CD4-positive, alpha-beta T cell treated with Interleukin-4 for 4 hours (primary cell): ENCODE measurements at regions not wholly inside any gene's neighbourhood (a gene's known extent, or its start where the extent isn't known, plus 50 kb on each side); places are given as distances from the start of the nearest gene placed in this dataset.

Experiments
- DNase-seq: peaks from one replicate; pipeline ENCODE4 v3.0.0-alpha.2; 2020

DNA sequence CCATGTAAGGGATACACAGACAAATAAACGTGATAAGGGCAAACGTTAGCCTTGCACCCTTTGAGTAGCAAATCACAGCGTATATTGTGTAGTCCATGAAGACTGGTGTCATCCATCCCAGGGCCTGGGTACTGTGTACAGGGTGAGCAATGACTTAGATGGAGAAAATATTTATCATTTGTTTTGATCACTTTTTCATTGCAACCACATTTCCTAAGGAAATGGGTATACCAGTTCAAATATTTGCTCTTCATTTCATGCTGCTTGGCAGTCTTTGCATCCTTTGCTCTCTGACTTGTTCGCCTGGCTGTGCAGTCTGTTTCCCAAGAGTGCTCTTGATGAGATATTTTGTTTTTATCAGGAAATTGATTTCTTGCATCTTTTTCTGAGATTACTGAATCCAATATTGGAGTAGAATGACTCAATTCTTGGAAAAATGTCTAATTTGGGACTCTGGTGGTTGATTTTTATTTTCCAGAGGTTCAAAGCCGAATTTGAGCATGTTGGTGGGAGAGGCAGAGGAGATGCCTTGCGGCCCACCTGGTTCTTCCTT is 424.6 kb upstream of the SEMA6D start:
- DNase-seq: no peak

DNA sequence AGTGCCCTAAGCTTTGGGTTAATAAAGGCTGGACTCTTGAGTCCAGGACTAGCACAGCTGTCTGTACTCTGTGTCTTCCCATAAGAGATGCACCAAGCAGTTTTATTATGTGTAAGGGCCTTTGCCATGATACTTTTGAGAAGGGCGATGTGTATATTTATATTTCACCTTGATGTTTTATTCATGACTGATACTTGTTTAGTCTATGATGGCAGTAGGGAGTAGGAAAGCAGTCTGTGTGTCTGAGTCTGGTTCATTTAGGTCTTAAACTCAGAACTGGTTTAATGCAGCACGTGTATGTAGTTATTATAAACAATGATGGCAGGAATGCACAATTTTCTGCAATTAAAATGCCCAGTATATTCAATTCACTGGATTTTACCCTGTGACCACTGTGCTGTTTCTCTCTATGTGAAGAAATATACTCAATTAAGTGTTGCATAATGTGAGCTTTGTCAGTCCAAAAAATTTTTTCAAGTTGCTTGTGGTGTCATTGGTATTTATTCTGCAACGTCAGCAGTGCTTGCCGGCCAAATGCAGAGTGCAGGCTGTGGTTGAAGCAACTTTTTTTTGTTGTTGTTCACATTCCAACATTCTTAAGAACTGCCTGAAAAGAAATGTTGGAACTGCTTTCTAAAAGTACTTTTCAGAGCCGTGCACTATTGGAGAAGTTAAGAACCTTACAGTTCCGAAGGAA is 423.7 kb upstream of the SEMA6D start:
- no peak for DNase-seq

DNA sequence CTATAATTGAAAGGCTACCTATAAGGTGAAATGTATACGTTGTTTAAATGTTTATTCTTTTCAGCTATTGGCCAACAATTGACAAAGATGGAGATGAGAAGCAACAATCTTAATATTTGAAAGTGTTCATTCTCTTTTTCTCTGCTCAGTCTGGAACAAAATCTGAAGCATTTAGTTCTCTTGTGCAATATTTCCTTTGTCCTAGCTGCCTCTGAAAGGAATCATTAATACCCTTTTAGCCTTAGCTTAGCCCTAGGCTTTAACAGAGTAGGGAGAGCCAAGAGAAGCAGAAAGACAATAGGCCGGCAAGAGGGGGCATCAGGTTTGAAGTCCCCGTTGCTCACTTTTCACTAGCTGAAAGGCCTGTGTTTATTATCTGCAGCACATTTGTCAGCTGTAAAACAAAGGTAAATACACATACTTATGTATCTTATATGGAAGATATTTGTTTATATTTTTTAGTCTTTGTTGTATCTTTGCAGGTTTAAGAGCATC is 422.5 kb upstream of the SEMA6D start:
- DNase-seq: no peak

DNA sequence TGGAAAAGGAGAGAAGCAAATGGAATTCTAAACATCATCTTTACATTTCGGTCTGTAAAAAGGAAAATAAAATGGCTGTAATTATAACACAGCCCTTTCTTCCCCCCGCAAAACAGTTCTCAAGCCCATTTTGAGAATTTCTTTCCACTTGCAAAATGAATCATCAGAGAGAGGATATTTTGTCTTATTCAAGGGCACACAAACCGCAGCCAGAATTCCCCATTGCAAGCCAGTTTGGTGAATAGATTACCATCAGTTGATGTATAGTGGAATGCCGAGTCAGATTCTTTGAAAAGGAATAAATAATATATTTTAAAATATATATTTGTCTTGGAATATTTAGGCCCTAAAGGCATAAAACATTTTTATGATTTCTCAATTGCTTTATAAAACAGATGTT is 420.4 kb upstream of the SEMA6D start:
- no peak for DNase-seq

DNA sequence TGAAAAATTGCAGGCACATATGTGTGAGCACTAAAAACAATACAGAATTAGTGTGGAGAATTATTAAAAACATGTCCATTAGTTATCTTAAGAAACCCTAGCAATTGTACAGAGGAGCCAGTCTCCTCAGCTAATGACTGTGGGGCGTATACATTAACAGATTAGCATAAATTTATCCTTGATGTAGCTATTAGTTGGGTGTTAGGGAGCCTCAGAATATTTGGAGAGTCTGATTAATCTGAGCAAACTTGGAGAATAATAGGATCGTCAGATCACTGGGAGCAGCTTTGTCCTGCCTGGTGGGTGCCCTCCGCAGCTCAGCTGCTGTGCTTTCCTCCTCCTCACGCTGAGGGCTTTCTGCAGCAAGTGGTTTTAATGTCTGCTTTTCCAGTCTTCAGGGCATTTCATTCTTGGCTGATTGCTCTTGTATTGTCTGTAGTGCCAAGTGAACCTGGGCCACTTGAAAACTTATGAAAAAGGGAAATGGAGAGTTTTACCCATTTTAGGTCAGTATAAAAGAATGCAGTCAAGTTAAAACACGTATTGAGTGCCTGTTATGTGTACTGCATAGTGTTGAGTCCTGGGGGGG is 417.4 kb upstream of the SEMA6D start:
- no peak for DNase-seq

DNA sequence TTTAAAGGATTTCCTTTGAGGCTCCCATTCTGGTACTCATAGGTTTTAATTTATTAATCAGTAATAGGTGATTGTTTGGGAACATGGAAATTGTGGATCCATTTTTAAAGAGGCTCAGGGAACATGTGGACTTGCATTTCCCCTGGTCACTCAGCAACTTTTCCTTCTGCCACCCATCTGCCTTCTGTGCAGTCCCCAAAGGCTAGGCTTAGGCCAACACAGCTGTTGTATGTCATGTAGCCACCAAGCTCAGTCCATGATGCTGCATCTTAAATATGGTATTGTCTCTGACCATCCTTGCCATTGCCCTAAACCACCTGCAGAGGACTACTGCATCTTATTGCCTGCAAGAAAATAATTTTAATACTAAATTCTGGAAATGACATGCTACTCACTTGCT is 416.7 kb upstream of the SEMA6D start:
- DNase-seq: no peak

DNA sequence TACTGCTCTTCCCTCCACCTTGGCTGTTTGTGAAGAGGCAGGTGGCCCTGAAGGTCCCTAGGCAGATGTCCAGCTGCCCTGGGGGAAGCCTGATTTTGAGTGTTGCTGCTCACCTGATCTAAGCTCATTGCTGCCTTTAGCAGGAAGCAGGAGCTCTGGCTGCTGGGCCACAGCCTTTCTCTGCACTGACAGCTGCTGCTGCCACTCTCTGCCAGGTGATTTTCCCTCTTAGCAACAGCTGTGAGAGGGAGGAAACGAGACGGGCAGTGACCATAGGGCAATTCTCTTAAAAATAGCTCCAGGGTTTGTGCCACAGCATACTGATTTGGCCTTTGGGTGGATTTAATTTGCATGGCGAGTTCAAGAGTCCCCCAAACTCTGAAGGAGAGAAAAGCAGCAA is 415.8 kb upstream of the SEMA6D start:
- DNase-seq: no peak

DNA sequence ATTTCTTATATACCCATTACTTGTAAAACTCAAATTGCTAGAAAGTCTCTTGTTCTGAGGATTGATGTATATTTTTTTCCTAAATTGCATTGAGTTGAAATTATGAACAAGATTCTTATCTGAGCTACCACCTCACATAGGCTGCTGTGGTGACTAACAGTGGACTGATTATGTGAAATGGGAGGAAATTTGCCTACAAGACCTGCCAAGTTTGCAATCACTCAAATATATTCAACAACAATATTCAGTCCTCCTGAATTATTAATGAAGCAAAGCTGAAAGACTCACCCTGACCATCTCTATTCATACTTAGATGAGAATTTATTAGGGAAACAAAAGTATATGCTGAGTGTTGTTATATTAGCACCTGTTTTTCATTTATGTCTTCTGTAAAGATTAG is 412.6 kb upstream of the SEMA6D start:
- DNase-seq: no peak

DNA sequence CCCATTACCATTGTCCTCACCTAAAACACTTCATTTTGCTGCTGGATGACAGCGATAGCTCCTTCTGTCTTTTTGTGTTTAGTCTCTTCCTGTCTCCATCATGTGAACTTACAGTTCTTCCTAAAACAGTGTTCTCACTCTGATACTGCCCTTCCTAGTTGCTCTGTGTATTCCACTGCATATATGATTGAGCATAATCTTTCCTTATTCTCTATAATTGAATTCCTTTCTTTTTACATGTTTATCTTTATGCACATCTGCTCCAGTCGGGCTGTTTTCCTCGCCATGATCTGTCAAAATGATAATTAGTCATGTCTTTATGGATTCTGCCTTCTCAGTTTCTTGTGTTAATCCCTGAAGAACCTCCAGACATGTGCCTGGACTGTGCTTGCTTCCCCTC is 405.1 kb upstream of the SEMA6D start:
- no peak for DNase-seq

DNA sequence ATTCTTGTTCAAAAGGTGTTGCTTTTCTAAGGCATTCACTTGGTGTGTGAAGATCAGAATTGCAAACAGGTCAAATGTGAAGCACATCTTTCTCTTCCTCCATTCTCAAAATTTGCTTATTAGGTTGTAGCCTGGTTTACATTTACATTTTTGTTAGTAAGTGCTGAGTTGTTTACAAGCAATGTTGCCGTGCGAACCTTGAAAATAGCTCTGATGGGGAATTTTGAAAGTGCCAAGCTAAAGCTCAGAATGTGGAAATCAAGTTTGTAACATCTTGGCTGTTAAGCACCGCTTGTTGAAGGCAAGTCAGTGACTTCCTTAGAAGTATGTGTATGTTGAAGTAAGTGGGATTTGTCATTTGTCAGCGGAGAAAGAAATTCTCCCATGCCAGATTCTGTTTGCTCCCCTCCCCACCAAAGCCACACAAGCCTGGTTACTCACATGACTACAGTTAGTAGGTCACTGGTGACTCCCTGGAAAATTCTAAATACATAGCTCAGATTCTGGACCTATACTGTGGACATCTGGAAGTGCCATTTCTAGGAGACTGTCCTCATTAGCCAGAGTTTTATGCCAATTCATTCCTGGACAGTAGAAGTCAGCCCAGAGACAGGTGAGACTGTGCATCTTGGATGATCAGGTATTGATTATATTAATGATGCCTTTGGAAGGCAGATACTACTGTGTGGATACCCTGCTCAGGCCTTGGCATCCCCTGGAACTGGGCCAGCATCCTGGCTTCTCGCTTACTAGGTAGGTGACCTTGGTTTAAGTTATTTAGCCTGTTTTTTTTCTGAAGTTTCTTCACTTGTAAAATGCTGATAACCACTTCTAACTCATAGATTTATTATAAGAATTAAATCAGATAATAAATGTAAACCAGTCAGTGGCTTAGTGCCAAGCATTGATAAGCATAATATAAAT is 390.6 kb upstream of the SEMA6D start:
- no peak for DNase-seq

DNA sequence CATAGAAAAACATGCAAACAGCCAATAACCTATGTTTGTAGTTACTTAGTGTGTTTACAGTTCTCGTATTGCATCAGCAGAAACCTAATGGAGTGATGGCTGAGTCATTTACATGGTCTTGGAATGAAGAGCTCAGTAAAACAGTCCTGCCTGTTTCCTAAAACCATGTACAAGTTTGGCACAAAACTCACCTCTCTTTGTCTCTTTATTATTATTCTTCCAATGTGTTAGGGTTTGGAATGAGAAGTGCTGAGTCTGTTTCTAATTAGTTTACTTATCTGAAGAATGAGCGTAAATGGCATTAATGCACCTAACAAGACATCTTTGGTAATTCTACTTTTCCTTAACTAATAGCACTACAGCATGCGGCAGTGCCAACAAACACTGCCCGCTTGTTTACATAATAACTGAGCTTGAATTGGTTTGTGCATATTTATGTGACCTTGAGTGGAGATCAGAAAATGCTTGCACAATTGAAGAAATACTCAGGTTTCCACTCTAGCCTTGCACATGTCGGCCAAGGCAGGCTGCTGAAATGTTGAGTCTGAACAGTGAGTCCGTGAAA is 385.4 kb upstream of the SEMA6D start:
- DNase-seq: no peak

DNA sequence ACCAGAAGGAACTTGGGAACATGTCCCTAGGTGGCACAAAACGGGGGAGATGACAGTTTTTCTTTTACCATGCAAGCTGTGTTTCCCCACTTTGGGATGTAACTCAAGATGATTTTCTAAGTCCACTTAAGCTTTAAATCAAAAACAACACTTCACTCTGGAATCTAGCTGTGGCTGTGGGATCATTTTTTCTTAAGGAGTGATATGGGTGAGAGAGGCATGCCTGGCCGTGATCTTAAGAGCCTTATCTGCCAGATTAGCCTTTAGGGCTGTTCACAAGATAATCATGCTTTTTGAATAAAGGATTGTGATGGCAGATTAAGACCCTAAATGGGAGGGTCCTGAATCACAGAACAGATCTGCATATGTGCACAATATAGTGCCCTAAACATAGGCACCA is 384.8 kb upstream of the SEMA6D start:
- no peak for DNase-seq

DNA sequence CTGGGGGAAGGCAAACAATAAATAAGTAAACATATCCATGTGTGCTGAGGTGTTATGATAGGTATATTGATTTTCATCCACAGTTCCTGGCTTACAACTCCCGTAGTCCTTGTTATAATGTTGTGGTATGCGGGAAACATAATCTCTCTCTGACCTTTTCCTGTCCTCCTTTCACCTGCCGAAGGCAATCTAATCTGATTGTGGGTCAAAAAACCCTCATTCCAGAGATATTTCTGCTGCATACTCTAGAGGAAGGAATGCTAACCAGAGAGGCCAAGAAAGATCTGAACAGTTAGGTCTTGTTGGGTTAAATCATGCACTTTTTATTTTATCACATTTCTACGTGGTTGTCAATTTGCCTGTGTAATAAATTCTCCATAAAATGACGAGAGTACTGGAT is 383.6 kb upstream of the SEMA6D start:
- no peak for DNase-seq

DNA sequence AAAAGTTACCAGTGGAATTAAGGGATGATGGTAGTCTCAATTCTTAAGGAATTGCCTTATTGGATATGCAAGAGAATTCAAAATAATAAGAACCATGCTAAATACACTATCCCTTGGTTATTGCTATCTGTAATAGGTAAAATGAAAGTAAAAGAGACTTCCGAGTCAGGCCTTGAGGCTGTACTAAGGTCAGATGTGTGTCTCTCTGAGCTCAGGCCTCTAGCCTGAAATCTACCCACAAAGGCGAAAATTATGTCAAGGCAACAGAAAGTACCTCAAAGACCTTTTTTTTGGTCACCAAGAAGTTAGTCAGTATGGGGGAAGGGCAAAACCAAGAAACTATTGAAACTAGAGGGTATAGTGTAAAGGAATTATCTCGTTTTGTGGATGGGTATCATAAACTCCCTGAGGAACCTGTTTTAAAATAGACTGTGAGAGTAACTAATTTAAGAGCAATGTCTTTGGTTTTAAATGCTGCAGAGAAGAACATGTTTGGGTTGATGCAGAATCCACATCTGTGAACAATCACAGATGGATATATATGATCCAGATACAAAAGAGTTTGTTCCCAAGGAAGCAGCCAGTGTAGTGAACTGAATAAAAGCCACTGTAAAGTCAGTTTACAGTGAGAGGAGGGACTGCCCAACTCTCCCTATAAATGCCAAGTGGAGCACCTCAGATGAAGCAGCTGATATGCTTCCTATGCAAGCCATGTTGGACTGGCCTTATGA is 382.3 kb upstream of the SEMA6D start:
- DNase-seq: no peak

DNA sequence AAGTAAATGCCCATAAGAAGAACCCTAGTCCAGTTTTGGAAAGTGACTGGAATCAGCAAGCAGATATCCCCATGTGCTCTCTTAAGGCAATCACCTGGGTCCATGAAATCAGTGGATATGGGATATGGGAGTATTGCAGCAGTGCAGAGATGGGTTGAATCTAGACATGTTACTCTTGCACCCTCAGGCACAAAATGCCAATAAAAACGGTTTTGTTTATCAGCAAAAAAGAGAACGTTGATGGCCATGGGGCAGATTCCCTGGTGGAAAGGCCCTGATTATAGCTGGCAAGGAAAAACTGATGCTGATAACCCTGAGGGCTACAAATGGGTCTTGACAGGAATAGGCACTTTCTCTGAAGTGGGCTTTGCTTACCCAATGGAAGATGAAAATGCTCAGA is 380.2 kb upstream of the SEMA6D start:
- DNase-seq: no peak

DNA sequence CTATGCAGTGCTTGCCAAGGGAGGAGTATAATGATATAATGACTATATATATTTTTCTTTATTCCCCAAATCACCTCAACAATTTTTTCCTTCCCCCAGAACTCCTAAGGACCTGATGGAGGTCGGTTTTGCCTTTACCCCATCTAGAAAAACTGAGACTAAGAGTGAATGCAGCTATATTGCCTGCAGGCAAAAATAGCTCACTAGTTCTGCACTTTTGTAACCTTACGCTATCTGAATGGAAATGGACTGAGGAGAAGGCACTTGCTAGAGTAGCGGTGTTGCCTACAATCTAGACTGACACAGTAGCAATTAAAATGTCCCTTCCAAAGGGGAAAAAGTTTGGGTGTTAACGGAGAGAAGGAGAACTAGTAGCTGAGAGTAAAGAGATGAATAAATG is 379.5 kb upstream of the SEMA6D start:
- DNase-seq: no peak

DNA sequence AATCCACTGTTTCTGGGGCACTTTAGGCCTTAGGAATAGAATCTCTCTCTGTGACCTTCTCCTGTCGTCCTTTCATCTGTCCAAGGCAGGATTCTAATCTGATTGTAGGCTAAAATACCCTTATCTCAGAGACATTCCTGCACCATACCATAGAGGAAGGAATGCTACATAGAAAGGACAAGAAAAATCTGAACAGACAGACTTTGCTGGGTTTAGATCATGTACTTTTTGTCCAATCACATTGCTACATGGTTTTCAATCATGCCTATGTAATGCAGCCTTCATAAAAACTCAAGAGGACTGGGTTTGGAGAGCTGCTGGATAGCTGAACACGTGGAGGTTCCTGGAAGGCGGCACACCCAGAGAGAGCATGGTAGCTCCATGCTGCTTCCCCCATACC is 378.5 kb upstream of the SEMA6D start:
- DNase-seq: no peak

DNA sequence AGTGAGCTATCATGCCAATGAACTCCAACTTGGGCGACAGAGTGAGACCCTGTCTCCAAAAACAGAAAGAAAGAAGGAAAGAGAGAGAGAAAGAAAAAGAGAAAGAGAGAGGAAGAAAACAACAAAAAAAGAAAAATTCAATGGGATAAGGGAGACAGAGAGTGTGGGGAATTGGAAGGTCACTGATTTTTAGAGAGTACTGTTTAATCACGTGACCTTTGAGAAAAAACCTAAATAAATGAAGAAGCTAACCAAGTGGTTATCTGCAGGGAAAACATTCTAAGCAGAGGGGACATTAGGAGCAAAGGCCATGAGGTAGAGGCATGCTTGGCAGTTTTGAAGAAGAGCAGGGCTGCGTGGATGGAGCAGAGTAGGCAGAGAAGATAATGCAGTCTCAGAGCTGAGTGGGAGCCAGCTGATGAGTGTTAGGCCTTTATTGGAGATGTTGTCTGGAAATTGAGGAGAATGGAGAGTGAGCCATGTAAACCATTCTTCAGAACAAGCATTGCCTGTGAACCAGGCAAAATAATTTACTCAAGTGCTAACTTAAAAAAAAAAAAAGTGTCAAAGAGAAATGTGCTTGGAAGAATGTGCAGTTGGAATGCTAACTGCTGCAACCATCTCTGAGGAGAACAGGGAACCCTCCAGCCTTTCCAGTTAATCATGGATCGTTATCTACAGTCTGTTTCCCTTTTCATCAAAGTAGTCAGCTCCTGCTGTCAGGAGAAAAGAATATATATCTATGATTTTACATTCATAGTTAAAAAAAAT is 377.3 kb upstream of the SEMA6D start:
- DNase-seq: no peak

DNA sequence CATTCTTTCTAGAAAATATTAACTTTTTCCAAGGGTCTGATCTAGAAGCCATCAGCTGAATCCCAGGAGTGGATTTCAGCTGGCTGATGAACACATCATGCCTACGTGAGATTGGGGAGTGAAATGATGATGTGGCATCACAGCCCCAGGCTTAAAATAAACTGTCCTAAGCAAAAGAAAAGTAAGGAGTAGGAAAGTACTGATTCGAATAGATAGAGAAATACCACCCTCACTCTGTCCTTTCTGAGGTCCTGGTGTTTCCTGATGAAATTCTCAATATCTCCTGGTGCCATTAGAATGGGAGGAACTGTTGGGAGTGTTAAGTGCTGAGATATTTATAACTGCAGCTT is 376.8 kb upstream of the SEMA6D start:
- DNase-seq: no peak

DNA sequence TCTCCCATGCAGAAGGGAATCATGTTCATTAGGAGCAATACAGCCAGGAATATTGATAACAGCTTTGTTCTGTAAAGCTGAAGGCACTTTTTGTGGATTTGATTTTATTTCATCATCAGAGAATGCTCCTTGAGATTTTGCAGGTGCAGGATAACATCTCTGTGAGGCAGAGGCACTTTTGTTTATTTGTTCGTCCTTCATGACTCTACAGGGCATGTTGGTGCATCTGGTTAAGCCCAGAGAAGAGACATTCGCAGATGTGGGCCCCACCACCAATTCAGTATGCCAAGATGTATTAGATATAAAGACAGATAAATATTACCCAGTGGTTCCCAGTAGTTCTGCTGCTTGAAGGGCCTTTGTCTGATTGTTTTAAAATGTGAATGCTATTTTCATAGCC is 368.1 kb upstream of the SEMA6D start:
- no peak for DNase-seq

DNA sequence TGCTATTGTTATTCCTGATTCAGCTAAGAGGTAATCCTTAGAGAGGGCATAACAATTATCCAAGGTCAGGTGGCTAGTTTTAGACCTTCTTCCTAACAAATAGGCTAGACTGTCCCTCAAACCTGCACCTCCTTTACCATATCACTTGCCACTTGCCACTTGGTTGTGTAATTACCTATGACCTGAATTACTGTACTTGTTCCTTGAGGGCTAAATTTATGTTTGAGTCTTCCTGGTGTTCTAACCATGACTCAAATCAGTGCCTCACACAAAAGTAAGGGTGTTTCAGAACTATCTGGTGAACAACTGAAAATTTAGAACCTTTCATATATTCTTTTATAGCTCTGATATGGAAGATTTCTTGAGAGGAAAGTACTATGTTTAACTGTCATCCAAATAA is 365.8 kb upstream of the SEMA6D start:
- DNase-seq: no peak

DNA sequence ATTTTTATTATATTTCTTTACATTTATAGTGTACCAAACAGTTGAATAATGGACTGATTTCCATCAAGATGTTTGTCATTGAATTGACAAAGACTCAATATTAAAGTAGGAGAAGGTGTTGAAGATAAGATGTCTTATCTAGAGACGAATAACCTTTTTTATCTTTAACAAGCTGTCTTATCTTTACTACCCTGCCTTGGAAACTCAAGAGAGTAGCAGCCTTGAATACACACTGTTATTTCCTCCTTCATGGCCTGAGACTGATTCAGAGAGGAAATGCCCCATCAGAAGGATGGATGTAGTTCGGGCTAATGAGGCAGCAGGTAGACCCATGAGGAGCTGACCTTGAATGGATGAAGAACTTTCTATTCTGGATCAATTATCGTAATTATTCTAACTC is 365.1 kb upstream of the SEMA6D start:
- no peak for DNase-seq
